H9 (cell line): ENCODE measurements at regions not wholly inside any gene's neighbourhood (a gene's known extent, or its start where the extent isn't known, plus 50 kb on each side); places are given as distances from the start of the nearest gene placed in this dataset.

Experiments used
- DNase-seq: peaks from one replicate; pipeline ENCODE4 v3.0.0-alpha.2; 2017
- H2AFZ ChIP-seq: one replicate; pipeline ENCODE4 v1.6.1; 2013; ENCODE audit warnings: mild to moderate bottlenecking, low read length, control low read depth, moderate library complexity
- H2AK5ac ChIP-seq: 2 replicates; pipeline ENCODE4 v1.6.1; 2013; ENCODE audit warnings: low read length, control low read depth, mixed read lengths; ENCODE audit not compliant: insufficient read length
- H2BK120ac ChIP-seq: one replicate; pipeline ENCODE4 v1.6.1; 2013; ENCODE audit warnings: low read depth, mild to moderate bottlenecking, low read length, control low read depth, inconsistent platforms; ENCODE audit not compliant: poor library complexity, severe bottlenecking
- H2BK12ac ChIP-seq: 2 replicates; pipeline ENCODE4 v1.6.1; 2013; ENCODE audit warnings: low read length, control low read depth, mixed read lengths, low read depth; ENCODE audit not compliant: insufficient read length
- H2BK15ac ChIP-seq: 2 replicates; pipeline ENCODE4 v1.6.1; 2013; ENCODE audit warnings: low read depth, low read length, control low read depth
- H2BK20ac ChIP-seq: one replicate; pipeline ENCODE4 v1.6.1; 2013; ENCODE audit warnings: low read depth, mild to moderate bottlenecking, low read length, control low read depth, inconsistent platforms; ENCODE audit not compliant: poor library complexity, severe bottlenecking
- H2BK5ac ChIP-seq: 2 replicates; pipeline ENCODE4 v1.6.1; 2013; ENCODE audit warnings: low read length, control low read depth, mixed read lengths; ENCODE audit not compliant: insufficient read length
- H3K14ac ChIP-seq: 2 replicates; pipeline ENCODE4 v1.6.1; 2013; ENCODE audit warnings: low read length, control low read depth; ENCODE audit not compliant: insufficient read depth
- H3K18ac ChIP-seq: 2 replicates; pipeline ENCODE4 v1.6.1; 2013; ENCODE audit warnings: low read depth, mild to moderate bottlenecking, mixed read lengths, low read length, control low read depth; ENCODE audit not compliant: insufficient read length
- H3K23ac ChIP-seq: 2 replicates; pipeline ENCODE4 v1.6.1; 2013; ENCODE audit warnings: low read length, control low read depth, mixed read lengths, low read depth; ENCODE audit not compliant: insufficient read length
- H3K23me2 ChIP-seq: 2 replicates; pipeline ENCODE4 v1.6.1; 2013; ENCODE audit warnings: low read depth, mild to moderate bottlenecking, mixed read lengths, low read length, control low read depth; ENCODE audit not compliant: insufficient read length, poor library complexity, severe bottlenecking
- H3K27ac ChIP-seq: 2 replicates; pipeline ENCODE4 v1.5.1; 2013; ENCODE audit warnings: low read length, control low read depth, mixed read lengths, low read depth; ENCODE audit not compliant: insufficient read length
- H3K27me3 ChIP-seq: 2 replicates; pipeline ENCODE4 v1.6.1; 2013; ENCODE audit warnings: low read length, control low read depth, inconsistent platforms; ENCODE audit not compliant: insufficient read depth
- H3K4ac ChIP-seq: 2 replicates; pipeline ENCODE4 v1.6.1; 2013; ENCODE audit warnings: low read depth, mild to moderate bottlenecking, control low read depth, inconsistent platforms, low read length, moderate library complexity
- H3K4me1 ChIP-seq: 2 replicates; pipeline ENCODE4 v1.6.1; 2013; ENCODE audit warnings: low read length, control low read depth, inconsistent platforms; ENCODE audit not compliant: insufficient read depth
- H3K4me2 ChIP-seq: 2 replicates; pipeline ENCODE4 v1.6.1; 2013; ENCODE audit warnings: low read length, control low read depth, mixed read lengths; ENCODE audit not compliant: insufficient read length, insufficient read depth
- H3K56ac ChIP-seq: 2 replicates; pipeline ENCODE4 v1.6.1; 2013; ENCODE audit warnings: low read depth, mild to moderate bottlenecking, mixed read lengths, low read length, control low read depth; ENCODE audit not compliant: insufficient read length
- H3K79me1 ChIP-seq: 2 replicates; pipeline ENCODE4 v1.6.1; 2013; ENCODE audit warnings: low read depth, mild to moderate bottlenecking, moderate library complexity, low read length, control low read depth, inconsistent platforms; ENCODE audit not compliant: insufficient read depth, poor library complexity, severe bottlenecking
- H3K79me2 ChIP-seq: 2 replicates; pipeline ENCODE4 v1.6.1; 2013; ENCODE audit warnings: low read length, control low read depth, inconsistent platforms; ENCODE audit not compliant: insufficient read depth
- H3K9ac ChIP-seq: 2 replicates; pipeline ENCODE4 v1.6.1; 2013; ENCODE audit warnings: low read length, control low read depth, mixed read lengths; ENCODE audit not compliant: insufficient read length; ENCODE audit errors: extremely low read depth
- H3K9me3 ChIP-seq: one replicate; pipeline ENCODE4 v1.6.1; 2013; ENCODE audit warnings: low read depth, low read length, inconsistent platforms; ENCODE audit not compliant: control insufficient read depth
- H3T11ph ChIP-seq: one replicate; pipeline ENCODE4 v1.6.1; 2013; ENCODE audit warnings: mild to moderate bottlenecking, low read length, control low read depth, inconsistent platforms
- H4K20me1 ChIP-seq: one replicate; pipeline ENCODE4 v1.6.1; 2013; ENCODE audit not compliant: control insufficient read depth, insufficient read length, insufficient read depth
- H4K5ac ChIP-seq: 2 replicates; pipeline ENCODE4 v1.6.1; 2013; ENCODE audit warnings: low read depth, mild to moderate bottlenecking, mixed read lengths, low read length, control low read depth; ENCODE audit not compliant: insufficient read length
- H4K8ac ChIP-seq: replicated peaks from 2 replicates; pipeline ENCODE4 v1.6.1; 2013; ENCODE audit warnings: low read length, control low read depth, mixed read lengths, low read depth; ENCODE audit not compliant: insufficient read length
- H4K91ac ChIP-seq: 2 replicates; pipeline ENCODE4 v1.6.1; 2013; ENCODE audit warnings: low read depth, mild to moderate bottlenecking, moderate library complexity, mixed read lengths, low read length, control low read depth; ENCODE audit not compliant: insufficient read length
- H3K27ac Mint-ChIP-seq, 3 experiments: 2 replicates in 2 of 3; 3 replicates in 1 of 3; pipeline ENCODE4 v1.8.0; 2020 to 2021; ENCODE audit warnings: mixed read lengths in 3 of 3, mild to moderate bottlenecking in 1 of 3, moderate library complexity in 1 of 3
- H3K27me3 Mint-ChIP-seq: 2 replicates; pipeline ENCODE4 v1.8.0; 2021; ENCODE audit warnings: low read depth, mild to moderate bottlenecking, moderate library complexity, mixed read lengths
- H3K36me3 Mint-ChIP-seq, 3 experiments: 2 replicates in 2 of 3; 3 replicates in 1 of 3; pipeline ENCODE4 v1.8.0; 2020 to 2021; ENCODE audit warnings: low read depth in 3 of 3, mixed read lengths in 3 of 3; ENCODE audit not compliant: insufficient read depth in 1 of 3
- H3K4me1 Mint-ChIP-seq, 2 experiments: 2 replicates each; pipeline ENCODE4 v1.8.0; 2020; ENCODE audit warnings: mixed read lengths in 2 of 2
- H3K4me3 Mint-ChIP-seq, 2 experiments: 2 replicates in 1 of 2; 3 replicates in 1 of 2; pipeline ENCODE4 v1.8.0; 2020 to 2021; ENCODE audit warnings: mild to moderate bottlenecking in 2 of 2, mixed read lengths in 2 of 2, moderate library complexity in 1 of 2
- H3K9me3 Mint-ChIP-seq, 2 experiments: 2 replicates in 1 of 2; 3 replicates in 1 of 2; pipeline ENCODE4 v1.8.0; 2020; ENCODE audit warnings: mild to moderate bottlenecking in 2 of 2, mixed read lengths in 2 of 2, moderate library complexity in 1 of 2
- CTCF ChIP-seq: fragments of 200-600 bp; sonication (generic); conservative IDR thresholded peaks from 3 replicates; pipeline ENCODE4 v1.8.0; 2021; ENCODE audit warnings: antibody characterized with exemption, mild to moderate bottlenecking
- WGBS: extraction: QIAGEN DNeasy Blood & Tissue Kit; methylation state at CpG from one replicate; pipeline ENCODE4 v1.1.7; 2013; ENCODE audit warnings: missing lambda C conversion rate, low lambda C conversion rate, mixed read lengths; ENCODE audit not compliant: insufficient read length; ENCODE audit errors: extremely low coverage; 5-methylcytosine and 5-hydroxymethylcytosine counted together

DNA sequence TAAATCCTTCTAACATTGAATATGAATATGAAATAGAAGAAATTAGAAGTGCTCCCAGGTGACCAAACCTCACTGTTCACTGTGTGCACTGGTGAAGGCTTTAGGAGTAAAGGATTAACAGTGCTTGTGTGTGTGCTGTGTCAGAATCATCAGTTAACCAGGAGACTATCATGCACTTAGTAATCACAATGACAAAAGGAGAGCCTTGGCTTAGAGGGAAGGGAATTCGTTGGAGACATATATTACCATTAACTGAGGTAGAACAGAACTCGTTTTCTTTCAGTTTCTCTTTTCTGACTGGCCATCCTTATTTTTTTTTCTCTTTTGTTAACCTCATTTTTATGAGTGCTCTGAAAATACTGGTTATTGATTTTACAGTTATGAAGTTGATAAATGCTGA is 213.3 kb upstream of the GBE1 start:
- H2BK5ac ChIP-seq: no peak overlapping the region
- H3K23ac ChIP-seq: no peak overlapping the region
- H3K27me3 Mint-ChIP-seq: no peaks in the 10 kb centered on the region; the same call in 1 of the 2 replicates

More for the DNA sequence above, 213.3 kb upstream of the GBE1 start:
- Mint-ChIP-seq H3K4me3 (no peak overlapping the region), H3K36me3 (peaks cover 6 to 20% (median 15%) of the 10 kb centered on the region in 3 experiments), H3K4me1 (peaks cover 22 to 25% of the 10 kb centered on the region in 2 experiments), H3K9me3 (peaks cover 15 to 16% of the 10 kb centered on the region in 2 experiments), H3K27ac (no peak overlapping the region)
- Histone ChIP-seq H2BK15ac (no peak overlapping the region), H3K27ac (no peak overlapping the region), H2BK20ac (no peak overlapping the region), H3K4ac (no peak overlapping the region), H4K5ac (no peak overlapping the region), H3K9me3 (no peaks in the 10 kb centered on the region), H3K9ac (no peak overlapping the region), H2AFZ (no peak overlapping the region), H3K18ac (no peak overlapping the region), H3T11ph (no peak overlapping the region), H4K8ac (no peak overlapping the region), H3K79me1 (no peaks in the 10 kb centered on the region), H3K4me1 (no peaks in the 10 kb centered on the region), H3K4me2 (no peak overlapping the region), H3K27me3 (no peaks in the 10 kb centered on the region), H2BK120ac (no peak overlapping the region), H4K20me1 (no peaks in the 10 kb centered on the region), H2AK5ac (no peak overlapping the region), H3K56ac (no peak overlapping the region), H3K79me2 (no peaks in the 10 kb centered on the region), H3K23me2 (no peaks in the 10 kb centered on the region), H3K14ac (no peak overlapping the region), H2BK12ac (no peak overlapping the region), H4K91ac (no peak overlapping the region)
- no peak for DNase-seq
- no peak for TF ChIP-seq CTCF
- no CpG with 5 or more reads among the region's 2 CpGs for WGBS
